HL-60 (cell line): ENCODE measurements at regions not wholly inside any gene's neighbourhood (a gene's known extent, or its start where the extent isn't known, plus 50 kb on each side); places are given as distances from the start of the nearest gene placed in this dataset.

Experiments
- DNase-seq, 2 experiments: peaks; one replicate each; pipeline ENCODE4 v3.0.0-alpha.2; 2010 to 2020; ENCODE audit warnings: low read depth in 1 of 2, low spot score in 1 of 2
- H3K27ac ChIP-seq: fragments of 250-450 bp; sonication (Bioruptor Pico); replicated peaks from 2 replicates; pipeline ENCODE4 v1.5.1; 2020; ENCODE audit warnings: mild to moderate bottlenecking, moderate library complexity
- H3K27me3 ChIP-seq: fragments of 250-450 bp; sonication (Bioruptor Pico); 2 replicates; pipeline ENCODE4 v1.5.1; 2021; ENCODE audit warnings: mild to moderate bottlenecking, moderate library complexity; ENCODE audit not compliant: insufficient read depth, poor library complexity, severe bottlenecking
- H3K4me3 ChIP-seq: replicated peaks from 2 replicates; pipeline ENCODE4 v1.5.1; 2011; ENCODE audit warnings: mild to moderate bottlenecking, control low read depth, low read length; ENCODE audit not compliant: insufficient read depth
- GABPA ChIP-seq: IDR thresholded peaks from 2 replicates; pipeline ENCODE4 v1.6.1; 2012; ENCODE audit warnings: low read depth
- POLR2AphosphoS5 ChIP-seq: IDR thresholded peaks from 2 replicates; pipeline ENCODE4 v1.6.1; 2012; ENCODE audit warnings: low read depth
- REST ChIP-seq: IDR thresholded peaks from 2 replicates; pipeline ENCODE4 v1.6.1; 2012; ENCODE audit warnings: low read depth; ENCODE audit not compliant: insufficient replicate concordance
- SPI1 ChIP-seq: IDR thresholded peaks from 2 replicates; pipeline ENCODE4 v1.6.1; 2012; ENCODE audit warnings: low read depth, mild to moderate bottlenecking, borderline replicate concordance
- TF ChIP-seq, protein P1 (sequence below): IDR thresholded peaks from one replicate; pipeline ENCODE4 v1.5.1; 2011; ENCODE audit warnings: low read length, control low read depth, inconsistent platforms; ENCODE audit not compliant: insufficient read depth

DNA sequence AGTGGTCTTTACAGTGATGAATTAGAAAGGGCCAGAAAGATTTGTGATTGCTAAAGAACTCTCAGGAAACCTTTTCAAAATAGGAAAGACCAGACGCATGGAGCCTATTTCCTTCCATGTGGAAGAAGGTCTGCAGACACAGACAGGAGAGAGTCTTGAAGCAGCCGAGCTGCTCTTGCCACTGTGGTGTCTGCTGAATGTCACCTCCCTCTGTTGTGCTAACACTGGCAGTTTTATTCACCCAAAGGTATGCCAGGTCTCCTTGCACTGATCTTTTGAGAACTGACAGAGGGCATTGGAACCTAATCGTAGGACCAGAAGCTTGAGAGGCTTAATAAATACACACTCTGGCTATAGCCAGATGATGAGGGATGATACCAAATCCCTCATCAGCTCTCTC lies 108.7 kb downstream of the SREK1 start:
- TF ChIP-seq REST, result no peak
- no peak for TF ChIP-seq GABPA
- no peak for TF ChIP-seq POLR2AphosphoS5
- TF ChIP-seq, protein P1, sequence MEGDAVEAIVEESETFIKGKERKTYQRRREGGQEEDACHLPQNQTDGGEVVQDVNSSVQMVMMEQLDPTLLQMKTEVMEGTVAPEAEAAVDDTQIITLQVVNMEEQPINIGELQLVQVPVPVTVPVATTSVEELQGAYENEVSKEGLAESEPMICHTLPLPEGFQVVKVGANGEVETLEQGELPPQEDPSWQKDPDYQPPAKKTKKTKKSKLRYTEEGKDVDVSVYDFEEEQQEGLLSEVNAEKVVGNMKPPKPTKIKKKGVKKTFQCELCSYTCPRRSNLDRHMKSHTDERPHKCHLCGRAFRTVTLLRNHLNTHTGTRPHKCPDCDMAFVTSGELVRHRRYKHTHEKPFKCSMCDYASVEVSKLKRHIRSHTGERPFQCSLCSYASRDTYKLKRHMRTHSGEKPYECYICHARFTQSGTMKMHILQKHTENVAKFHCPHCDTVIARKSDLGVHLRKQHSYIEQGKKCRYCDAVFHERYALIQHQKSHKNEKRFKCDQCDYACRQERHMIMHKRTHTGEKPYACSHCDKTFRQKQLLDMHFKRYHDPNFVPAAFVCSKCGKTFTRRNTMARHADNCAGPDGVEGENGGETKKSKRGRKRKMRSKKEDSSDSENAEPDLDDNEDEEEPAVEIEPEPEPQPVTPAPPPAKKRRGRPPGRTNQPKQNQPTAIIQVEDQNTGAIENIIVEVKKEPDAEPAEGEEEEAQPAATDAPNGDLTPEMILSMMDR, result no peak
- TF ChIP-seq SPI1, result no peak
- no peaks in the 10 kb centered on the region for H3K27me3 ChIP-seq
- DNase-seq, result no peak
- no peak overlapping the region for H3K4me3 ChIP-seq
- no peak overlapping the region for H3K27ac ChIP-seq

DNA sequence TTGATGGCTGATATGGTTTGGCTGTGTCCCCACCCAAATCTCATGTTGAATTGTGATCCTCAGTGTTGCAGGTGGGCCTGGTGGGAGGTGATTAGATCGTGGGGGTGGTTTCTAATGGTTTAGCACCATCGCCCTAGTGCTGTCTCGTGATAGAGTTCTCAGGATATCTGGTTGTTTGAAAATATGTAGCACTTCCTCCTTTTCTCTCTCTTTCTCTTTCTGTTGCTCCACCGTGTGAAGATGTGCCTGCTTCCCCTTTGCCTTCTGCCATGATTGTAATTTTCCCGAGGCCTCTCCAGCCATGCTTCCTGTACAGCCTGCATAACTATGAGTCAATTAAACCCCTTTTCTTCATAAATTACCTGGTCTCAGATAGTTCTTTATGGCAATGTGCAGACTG lies 111.6 kb downstream of the SREK1 start:
- Histone ChIP-seq H3K27ac (no peak overlapping the region), H3K27me3 (no peaks in the 10 kb centered on the region), H3K4me3 (no peak overlapping the region)
- TF ChIP-seq REST (no peak), SPI1 (peak; percentile 78)
- DNase-seq, result peak in 1 of 2 experiments; percentile 16

- TF ChIP-seq GABPA, result no peak
- TF ChIP-seq SPI1, result no peak
- TF ChIP-seq REST, result no peak
- TF ChIP-seq, protein P1, result no peak
- TF ChIP-seq POLR2AphosphoS5, result no peak
- H3K27ac ChIP-seq, result no peak overlapping the region
- H3K27me3 ChIP-seq, result no peaks in the 10 kb centered on the region
- DNase-seq, result no peak
- no peak overlapping the region for H3K4me3 ChIP-seq
Measured at GRCh38 chr5:66273121-66273520, 129.0 kb downstream of the SREK1 start.

- Histone ChIP-seq H3K4me3 (no peak overlapping the region), H3K27me3 (no peaks in the 10 kb centered on the region), H3K27ac (no peak overlapping the region)
- no peak for DNase-seq
- TF ChIP-seq REST, result no peak
- no peak for TF ChIP-seq SPI1
- no peak for TF ChIP-seq POLR2AphosphoS5
- TF ChIP-seq, protein P1, result no peak
- no peak for TF ChIP-seq GABPA
Measured at GRCh38 chr5:66276986-66277385, 132.9 kb downstream of the SREK1 start.
